Globus pallidus (tissue), 1 donor: ENCODE measurements at regions not wholly inside any gene's neighbourhood (a gene's known extent, or its start where the extent isn't known, plus 50 kb on each side); places are given as distances from the start of the nearest gene placed in this dataset.
"Not testable (repeated sequence)": the region's sequence is repeated elsewhere in the genome, so short reads cannot be mapped to it uniquely, and the experiment has no call there.

ENCODE experiments used
- DNase-seq: peaks from one replicate; pipeline ENCODE4 v3.0.0-alpha.2; 2015; ENCODE audit warnings: low spot score

GRCh38 chr12:73529231-73529630, 1008.4 kb upstream of the ATXN7L3B start:
- no peak for DNase-seq

GRCh38 chr12:73529954-73530353, 1007.7 kb upstream of the ATXN7L3B start:
- no peak for DNase-seq

GRCh38 chr12:73531752-73532151, 1005.9 kb upstream of the ATXN7L3B start:
- no peak for DNase-seq

DNA sequence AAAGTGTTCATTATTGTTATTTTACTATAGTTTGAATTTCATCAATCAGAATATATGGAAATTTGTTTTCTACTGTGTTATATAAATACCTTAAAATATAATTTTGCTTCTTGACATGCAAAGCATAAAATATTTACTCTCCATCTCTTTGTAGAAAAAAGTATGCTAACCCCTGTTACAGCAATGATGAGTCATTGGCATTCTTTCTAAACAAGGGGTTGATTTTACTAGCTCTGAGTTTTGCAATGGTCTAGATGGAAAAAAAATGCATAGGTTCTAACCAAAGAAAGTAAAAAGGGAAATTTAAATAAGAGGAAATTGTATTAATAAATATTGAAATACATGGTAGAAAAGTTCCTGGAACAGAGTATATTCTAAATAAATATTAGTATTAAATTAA, 990.2 kb upstream of the ATXN7L3B start:
- DNase-seq: no peak

DNA sequence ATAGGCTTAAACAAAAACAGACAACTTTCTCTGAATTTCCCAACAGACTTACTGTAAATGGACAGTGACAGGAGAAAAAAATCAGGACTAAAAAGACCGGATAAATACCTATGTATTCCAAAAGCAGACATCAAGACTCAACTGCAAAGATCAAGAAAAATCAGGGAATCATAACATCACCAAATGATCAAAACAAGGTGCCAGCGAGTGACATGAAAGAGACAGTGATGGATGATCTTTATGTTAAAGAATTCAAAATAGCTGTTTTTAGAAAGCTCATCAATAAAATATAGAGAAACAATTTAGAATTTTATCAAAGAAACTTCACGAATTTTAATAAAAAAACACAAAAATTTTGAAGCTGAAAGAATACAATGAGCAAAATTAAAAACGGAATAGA, 952.5 kb upstream of the ATXN7L3B start:
- DNase-seq: no peak

DNA sequence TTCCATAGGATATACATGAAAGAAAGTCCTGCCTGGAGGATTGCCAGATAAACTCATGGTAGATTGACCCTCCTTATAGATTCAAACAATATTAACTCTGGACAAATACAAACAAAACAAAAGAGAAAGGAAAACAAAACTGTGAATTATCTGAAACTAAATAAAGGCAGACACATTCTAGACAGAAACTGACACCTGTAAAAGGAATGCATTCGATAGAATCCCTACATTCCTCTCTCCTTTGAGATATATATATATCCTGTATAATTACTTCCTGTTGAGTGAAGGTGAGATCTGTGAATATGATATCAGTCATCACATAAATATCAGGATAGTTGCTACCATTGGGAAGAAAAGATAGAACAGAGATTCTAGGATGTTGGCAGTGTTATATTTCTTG, 948.4 kb upstream of the ATXN7L3B start:
- no peak for DNase-seq

- no peak for DNase-seq
Measured at GRCh38 chr12:73598626-73599025, 939.0 kb upstream of the ATXN7L3B start.

- DNase-seq: no peak
Measured at GRCh38 chr12:73599268-73599667, 938.4 kb upstream of the ATXN7L3B start.

DNA sequence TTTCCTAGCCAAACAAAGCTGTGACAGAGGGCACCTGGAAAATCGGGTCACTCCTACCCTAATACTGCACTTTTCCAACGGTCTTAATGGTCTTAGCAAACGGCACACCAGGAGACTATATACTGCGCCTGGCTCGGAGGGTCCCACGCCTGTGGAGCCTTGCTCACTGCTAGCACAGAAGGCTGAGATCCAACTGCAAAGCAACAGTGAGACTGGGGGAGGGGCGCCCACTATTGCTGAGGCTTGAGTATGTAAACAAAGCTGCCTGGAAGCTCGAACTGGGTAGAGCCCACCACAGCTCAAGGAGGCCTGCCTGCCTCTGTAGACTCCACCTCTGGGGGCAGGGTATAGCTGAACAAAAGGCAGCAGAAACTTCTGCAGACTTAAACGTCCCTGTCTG, 931.7 kb upstream of the ATXN7L3B start:
- not testable (repeated sequence) for DNase-seq

- DNase-seq: no peak
Measured at GRCh38 chr12:73612551-73612950, 925.1 kb upstream of the ATXN7L3B start.

DNA sequence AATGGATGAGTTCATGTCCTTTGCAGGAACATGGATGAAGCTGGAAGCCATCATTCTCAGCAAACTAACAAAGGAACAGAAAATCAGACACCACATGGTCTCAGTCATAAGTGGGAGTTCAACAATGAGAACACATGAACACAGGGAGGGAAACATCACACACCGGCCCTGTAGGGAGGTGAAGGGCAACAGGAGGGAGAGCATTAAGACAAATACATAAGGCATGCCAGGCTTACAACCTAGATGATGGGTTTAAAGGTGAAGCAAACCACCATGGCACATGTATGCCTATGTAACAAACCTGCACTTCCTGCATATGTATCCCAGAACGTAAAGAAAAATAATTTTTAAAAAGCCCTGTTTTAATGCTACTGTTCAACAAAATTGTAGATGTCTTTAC, 914.2 kb upstream of the ATXN7L3B start:
- no peak for DNase-seq

GRCh38 chr12:73625226-73625625, 912.4 kb upstream of the ATXN7L3B start:
- DNase-seq: no peak

- no peak for DNase-seq
Measured at GRCh38 chr12:73629171-73629570, 908.5 kb upstream of the ATXN7L3B start.

- no peak for DNase-seq
Measured at GRCh38 chr12:73629893-73630831, 907.5 kb upstream of the ATXN7L3B start.

- DNase-seq: no peak
Measured at GRCh38 chr12:73632191-73632590, 905.4 kb upstream of the ATXN7L3B start.

DNA sequence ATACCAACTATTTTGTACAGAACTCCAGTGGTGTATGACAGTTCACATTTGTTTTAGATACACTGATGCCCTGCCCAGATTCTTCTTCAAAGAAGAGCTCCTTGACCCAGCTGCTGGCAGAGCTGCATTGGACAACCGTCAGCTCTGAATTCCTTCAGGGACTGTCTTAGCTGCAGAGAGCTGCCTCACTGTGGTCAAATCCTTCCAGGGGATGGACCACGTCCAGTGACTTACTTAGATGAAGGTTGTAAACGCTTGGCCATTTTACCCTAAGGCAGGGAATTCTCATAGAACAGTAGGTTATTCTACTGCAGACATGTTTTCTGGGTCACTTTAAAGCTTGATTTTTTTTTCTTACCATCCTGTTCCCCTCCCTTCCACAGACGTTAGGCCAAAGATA, 905.0 kb upstream of the ATXN7L3B start:
- no peak for DNase-seq

- not testable (repeated sequence) for DNase-seq
Measured at GRCh38 chr12:73639397-73639796, 898.2 kb upstream of the ATXN7L3B start.

DNA sequence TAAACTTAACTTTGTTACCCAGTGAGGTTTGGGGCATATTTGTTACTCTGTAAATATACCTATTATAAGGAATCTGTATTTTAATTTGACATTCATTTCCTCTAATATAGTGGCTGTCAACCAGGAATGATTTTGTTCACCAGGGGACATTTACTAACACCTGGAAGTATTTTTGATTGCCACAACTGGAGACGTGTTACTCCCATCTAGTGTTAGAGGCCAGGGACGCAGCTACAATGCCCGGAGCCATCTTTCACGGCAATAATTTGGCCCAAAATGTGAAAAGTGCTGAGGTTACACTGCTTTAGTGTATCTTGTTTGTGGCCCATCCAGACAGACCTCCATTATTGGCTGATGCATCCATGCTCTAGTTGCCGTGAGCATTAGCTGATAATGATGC, 881.3 kb upstream of the ATXN7L3B start:
- DNase-seq: no peak

DNA sequence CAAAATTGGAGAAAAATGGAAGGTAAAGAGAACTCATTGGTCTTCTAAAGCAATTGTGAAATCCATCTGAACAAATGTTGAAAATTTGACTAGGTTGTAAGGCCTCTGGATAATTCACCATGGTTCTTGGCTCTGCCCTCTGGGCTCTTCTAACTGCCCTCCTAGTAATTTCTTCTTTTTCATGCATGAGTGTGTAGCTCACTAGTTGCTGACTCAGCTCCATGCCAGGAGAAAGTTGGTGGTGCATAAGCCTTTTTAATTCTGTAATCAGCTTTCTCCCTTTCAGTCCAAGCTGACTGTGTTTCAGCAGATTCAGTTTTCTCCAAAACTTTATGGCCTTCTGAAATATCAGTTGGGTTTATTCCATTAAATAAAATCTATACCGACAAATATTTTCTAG, 877.8 kb upstream of the ATXN7L3B start:
- DNase-seq: no peak

- DNase-seq: no peak
Measured at GRCh38 chr12:73665193-73665592, 872.4 kb upstream of the ATXN7L3B start.

GRCh38 chr12:73671550-73671949, 866.1 kb upstream of the ATXN7L3B start:
- DNase-seq: not testable (repeated sequence)

DNA sequence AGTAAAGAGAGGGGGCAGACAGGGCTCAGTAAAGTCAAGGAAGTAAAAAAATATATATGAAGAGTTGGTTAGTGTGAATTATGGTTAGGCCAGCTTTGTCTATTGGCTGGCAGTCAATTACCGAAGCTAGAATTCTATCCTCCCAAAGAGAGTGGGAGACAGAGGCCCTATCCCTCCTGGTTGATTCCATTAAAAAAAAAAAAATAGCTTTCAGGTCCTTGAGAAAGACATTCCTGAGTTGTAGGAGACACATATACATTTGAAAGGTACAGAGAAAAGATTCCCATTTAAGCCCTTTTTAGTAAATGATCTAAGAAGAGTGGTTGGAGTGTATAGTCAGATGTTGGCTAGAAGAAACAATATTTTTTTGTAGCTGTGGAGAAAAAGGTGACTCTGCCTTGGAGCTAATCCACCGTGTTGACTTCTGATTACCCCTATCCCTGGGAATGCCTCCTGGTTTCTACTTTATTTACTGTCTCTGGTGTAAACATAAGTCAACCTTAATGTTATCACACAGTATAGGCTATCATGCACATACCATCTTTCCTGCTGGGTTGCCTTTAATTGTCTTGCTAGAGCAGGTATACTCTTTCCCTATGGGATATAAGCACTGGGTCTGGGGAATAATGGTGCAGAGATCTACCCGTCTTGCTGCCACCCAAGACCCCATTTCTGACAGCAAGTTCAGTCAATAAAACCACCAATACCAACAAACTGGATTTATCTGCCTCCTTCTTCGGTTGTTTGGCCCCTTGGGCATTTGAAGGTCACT, 859.9 kb upstream of the ATXN7L3B start:
- DNase-seq: no peak

GRCh38 chr12:73678335-73678734, 859.3 kb upstream of the ATXN7L3B start:
- DNase-seq: no peak
